Kasumi-1 (cell line): ENCODE measurements at regions not wholly inside any gene's neighbourhood (a gene's known extent, or its start where the extent isn't known, plus 50 kb on each side); places are given as distances from the start of the nearest gene placed in this dataset.

ENCODE experiments used
- DNase-seq, 2 experiments: peaks; one replicate each; lab custom pipeline; 2025; lab: John Stamatoyannopoulos, UW

- DNase-seq, result no peak
Observed at GRCh38 chr2:7094231-7094741, 177.1 kb downstream of the RNF144A start.

GRCh38 chr2:7096726-7097352 is 179.6 kb downstream of the RNF144A start:
- DNase-seq, result no peak

GRCh38 chr2:7097353-7097895 is 180.2 kb downstream of the RNF144A start:
- peak; percentile 55 to 71 for DNase-seq

- DNase-seq, result no peak
Observed at GRCh38 chr2:7098816-7099215, 181.6 kb downstream of the RNF144A start.

- peak in 1 of 2 experiments; percentile 1 for DNase-seq
Observed at GRCh38 chr2:7099687-7100086, 182.5 kb downstream of the RNF144A start.

- DNase-seq, result no peak
Observed at GRCh38 chr2:7102826-7103225, 185.6 kb downstream of the RNF144A start.

- no peak for DNase-seq
Observed at GRCh38 chr2:7108792-7109532, 191.8 kb downstream of the RNF144A start.

GRCh38 chr2:7109533-7109885 is 192.3 kb downstream of the RNF144A start:
- no peak for DNase-seq

GRCh38 chr2:7111626-7112025 is 194.4 kb downstream of the RNF144A start:
- peak; percentile 13 to 38 for DNase-seq

GRCh38 chr2:7115364-7115763 is 198.2 kb downstream of the RNF144A start:
- DNase-seq, result no peak

GRCh38 chr2:7115906-7116305 is 198.7 kb downstream of the RNF144A start:
- DNase-seq, result no peak

GRCh38 chr2:7116511-7116910 is 199.3 kb downstream of the RNF144A start:
- DNase-seq, result no peak

GRCh38 chr2:7117076-7117475 is 199.9 kb downstream of the RNF144A start:
- no peak for DNase-seq

- DNase-seq, result no peak
Observed at GRCh38 chr2:7118606-7119131, 201.5 kb downstream of the RNF144A start.

GRCh38 chr2:7119132-7119835 is 202.1 kb downstream of the RNF144A start:
- DNase-seq, result peak; percentile 24 to 55

GRCh38 chr2:7121851-7122250 is 204.6 kb downstream of the RNF144A start:
- DNase-seq, result no peak

GRCh38 chr2:7127156-7127555 is 209.9 kb downstream of the RNF144A start:
- DNase-seq, result no peak

GRCh38 chr2:7127687-7128086 is 210.5 kb downstream of the RNF144A start:
- no peak for DNase-seq

- DNase-seq, result no peak
Observed at GRCh38 chr2:7131261-7131660, 214.0 kb downstream of the RNF144A start.

GRCh38 chr2:7132753-7133152 is 215.5 kb downstream of the RNF144A start:
- no peak for DNase-seq

GRCh38 chr2:7133521-7133920 is 216.3 kb downstream of the RNF144A start:
- peak in 1 of 2 experiments; percentile 1 for DNase-seq

- DNase-seq, result no peak
Observed at GRCh38 chr2:7140306-7140705, 223.1 kb downstream of the RNF144A start.
